Upper lobe of left lung (tissue), 6 donors: ENCODE measurements at regions not wholly inside any gene's neighbourhood (a gene's known extent, or its start where the extent isn't known, plus 50 kb on each side); places are given as distances from the start of the nearest gene placed in this dataset.

Experiments used
- ATAC-seq, 2 donors: fragments of 200-7000 bp; cut with Tn5 transposase; one replicate each; pipeline ENCODE4 v1.9.1; 2022; ENCODE audit warnings: mild to moderate bottlenecking in 2 of 2, moderate library complexity in 2 of 2; ENCODE audit not compliant: low FRiP score in 2 of 2
- DNase-seq, 2 donors: peaks; one replicate each; pipeline ENCODE4 v3.0.0-alpha.2; 2019 to 2020
- H3K27ac ChIP-seq, 4 donors: fragments of 200-600 bp; sonication (generic); one replicate each; pipeline ENCODE4 v1.5.1; 2016 to 2019
- H3K27me3 ChIP-seq, 4 donors: fragments of 200-600 bp; sonication (generic); one replicate each; pipeline ENCODE4 v1.5.1; 2017 to 2019
- H3K36me3 ChIP-seq, 4 donors: fragments of 200-600 bp; sonication (generic); one replicate each; pipeline ENCODE4 v1.5.1; 2016 to 2019
- H3K4me1 ChIP-seq, 4 donors: fragments of 200-600 bp; sonication (generic); one replicate each; pipeline ENCODE4 v1.5.1; 2018 to 2019
- H3K4me3 ChIP-seq, 4 donors: fragments of 200-600 bp; sonication (generic); one replicate each; pipeline ENCODE4 v1.5.1; 2017 to 2019; ENCODE audit warnings: mild to moderate bottlenecking in 2 of 4, moderate library complexity in 1 of 4
- H3K9me3 ChIP-seq, 4 donors: fragments of 200-600 bp; sonication (generic); one replicate each; pipeline ENCODE4 v1.5.1; 2018 to 2019
- CTCF ChIP-seq, 6 experiments: fragments of 450-650 bp in 4 of 6; fragments of 200-600 bp in 2 of 6; sonication (generic) in 2 of 6; IDR thresholded peaks; one replicate each; pipeline ENCODE4 v1.5.1; 2016 to 2019; ENCODE audit warnings: antibody characterized with exemption in 6 of 6
- EP300 ChIP-seq, 4 donors: sonication (generic); formaldehyde crosslinking; IDR thresholded peaks; one replicate each; pipeline ENCODE4 v1.5.1; 2017; ENCODE audit warnings: antibody characterized with exemption in 4 of 4, control low read depth in 2 of 4
- POLR2A ChIP-seq, 4 donors: fragments of 450-650 bp; IDR thresholded peaks; one replicate each; pipeline ENCODE4 v1.5.1; 2016 to 2017; ENCODE audit warnings: antibody characterized with exemption in 4 of 4, mild to moderate bottlenecking in 2 of 4
- POLR2AphosphoS5 ChIP-seq, 2 donors: sonication (generic); formaldehyde crosslinking; IDR thresholded peaks; one replicate each; pipeline ENCODE4 v1.5.1; 2017; ENCODE audit warnings: antibody characterized with exemption in 2 of 2
- WGBS, 2 donors: methylation state at CpG; one replicate each; pipeline ENCODE4 v1.1.5; 2017 to 2018; 5-methylcytosine and 5-hydroxymethylcytosine counted together
- donor health status: DM: no; HTN: no; CAD: no; lungs with moderate emphysema.
- donor health status: DM: no; HTN: yes; CAD: no; lungs with severe emphysema.

DNA sequence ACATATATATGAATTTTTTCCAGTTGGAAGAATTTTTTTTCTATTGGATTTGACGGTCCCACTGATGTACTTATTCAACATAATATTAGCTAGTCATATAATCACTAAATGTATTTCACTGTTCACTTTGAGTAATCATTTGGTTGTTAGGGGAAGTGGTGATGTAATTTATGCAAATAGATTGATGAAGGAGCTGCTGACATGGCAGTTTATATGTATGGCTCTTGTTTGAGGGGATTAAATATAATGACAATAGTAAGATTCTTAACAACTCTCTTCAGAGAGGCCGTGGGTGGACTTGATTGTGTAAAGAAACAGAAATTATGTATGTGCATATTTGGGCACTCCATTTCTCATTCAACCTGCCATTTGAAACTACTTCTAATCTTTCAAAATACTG lies 653.6 kb upstream of the ADGRL4 start:
- no peak for ATAC-seq

DNA sequence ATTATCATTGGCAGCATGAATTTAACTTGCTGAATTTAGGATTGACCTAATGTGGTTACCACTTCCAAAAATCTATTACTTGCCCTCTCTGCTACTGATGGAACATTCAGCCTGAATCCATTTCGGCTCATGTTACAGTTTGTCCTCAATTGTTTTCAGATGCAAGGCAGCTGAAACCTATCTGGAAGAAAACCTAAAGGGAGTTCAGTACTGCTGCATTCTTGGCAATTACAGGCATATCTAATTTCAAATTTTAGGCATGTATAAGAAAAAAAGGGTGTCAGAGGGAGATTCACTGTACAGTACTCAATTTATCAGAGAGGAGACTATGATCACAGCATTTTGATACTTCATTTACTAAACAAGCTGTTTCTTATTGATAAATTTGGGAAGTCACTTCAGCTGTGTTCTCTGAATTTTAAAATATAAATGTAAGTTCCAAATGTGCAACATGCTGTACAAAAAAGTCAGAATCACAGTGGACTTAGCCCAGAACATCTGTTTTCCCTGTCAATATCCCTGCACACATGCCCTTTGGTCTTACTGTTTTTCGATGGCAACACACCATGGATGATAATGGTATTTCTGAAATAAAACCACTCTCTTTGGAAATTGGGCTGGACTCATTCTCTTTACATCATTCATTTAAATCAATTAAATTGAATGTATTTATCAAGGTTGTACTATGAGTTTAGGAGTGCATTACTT lies 651.6 kb upstream of the ADGRL4 start:
- TF ChIP-seq EP300 (IDR thresholded peaks at IDR 0.05) (no peak), CTCF (IDR thresholded peaks at IDR 0.05) (no peak), POLR2A (IDR thresholded peaks at IDR 0.05) (no peak), POLR2AphosphoS5 (IDR thresholded peaks at IDR 0.05) (no peak)
- Histone ChIP-seq H3K36me3 (no peaks in the 10 kb centered on the region), H3K27me3 (no peaks in the 10 kb centered on the region), H3K4me3 (no peak overlapping the region), H3K9me3 (no peaks in the 10 kb centered on the region), H3K4me1 (no peaks in the 10 kb centered on the region), H3K27ac (no peak overlapping the region)
- 64 to 78% methylated on average over 2 of the region's 2 CpGs for WGBS, 2 donors
- ATAC-seq: no peak
- DNase-seq: no peak

More for the DNA sequence above, 653.6 kb upstream of the ADGRL4 start:
- H3K9me3 ChIP-seq: no peaks in the 10 kb centered on the region
- H3K27me3 ChIP-seq: no peaks in the 10 kb centered on the region
- H3K4me3 ChIP-seq: no peak overlapping the region
- WGBS, 2 donors: 68 to 70% methylated on average over 2 of the region's 2 CpGs
- no peaks in the 10 kb centered on the region for H3K36me3 ChIP-seq
- no peak overlapping the region for H3K27ac ChIP-seq
- H3K4me1 ChIP-seq: no peaks in the 10 kb centered on the region
- DNase-seq: no peak
- TF ChIP-seq CTCF (IDR thresholded peaks at IDR 0.05) (no peak), POLR2A (IDR thresholded peaks at IDR 0.05) (no peak)

- no peak overlapping the region for H3K27ac ChIP-seq
- no peak overlapping the region for H3K4me3 ChIP-seq
- ATAC-seq (no peak), DNase-seq (no peak)
- H3K9me3 ChIP-seq: no peaks in the 10 kb centered on the region
- H3K4me1 ChIP-seq: no peaks in the 10 kb centered on the region
- H3K27me3 ChIP-seq: no peaks in the 10 kb centered on the region
- H3K36me3 ChIP-seq: no peaks in the 10 kb centered on the region
- WGBS, 2 donors: 53 to 71% methylated on average over 2 of the region's 2 CpGs
- TF ChIP-seq EP300 (IDR thresholded peaks at IDR 0.05) (no peak), POLR2A (IDR thresholded peaks at IDR 0.05) (no peak), POLR2AphosphoS5 (IDR thresholded peaks at IDR 0.05) (no peak), CTCF (IDR thresholded peaks at IDR 0.05) (no peak)
These were observed 649.3 kb upstream of the ADGRL4 start for GRCh38 chr1:79655876-79656275.

- ATAC-seq (no peak), DNase-seq (no peak)
- TF ChIP-seq POLR2AphosphoS5 (IDR thresholded peaks at IDR 0.05): no peak
- TF ChIP-seq CTCF (IDR thresholded peaks at IDR 0.05): no peak
- TF ChIP-seq POLR2A (IDR thresholded peaks at IDR 0.05): no peak
- no peak for TF ChIP-seq EP300 (IDR thresholded peaks at IDR 0.05)
- Histone ChIP-seq H3K4me3 (no peak overlapping the region), H3K27ac (no peak overlapping the region), H3K27me3 (no peaks in the 10 kb centered on the region), H3K9me3 (no peaks in the 10 kb centered on the region), H3K36me3 (no peaks in the 10 kb centered on the region), H3K4me1 (no peaks in the 10 kb centered on the region)
- 41 to 43% methylated on average over 3 of the region's 3 CpGs for WGBS, 2 donors
These were observed 645.9 kb upstream of the ADGRL4 start for GRCh38 chr1:79652426-79652825.

DNA sequence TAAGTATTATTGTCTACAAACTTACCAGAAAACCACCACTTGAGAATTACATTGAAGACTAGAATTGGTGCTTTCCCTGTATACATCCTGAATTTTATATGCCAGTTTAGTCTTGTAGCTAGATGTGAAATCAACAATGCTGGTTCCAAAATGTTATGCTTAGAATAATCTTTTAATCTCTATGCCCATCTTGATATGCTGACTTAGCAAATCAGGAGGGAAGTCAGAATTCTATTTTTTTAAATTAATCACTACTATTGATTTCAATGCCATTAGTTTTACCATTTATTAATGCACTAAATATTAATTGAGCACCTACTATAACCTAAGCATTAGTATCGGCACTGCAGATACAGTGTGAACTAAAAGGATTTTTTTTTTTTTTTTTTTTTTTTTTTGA lies 641.6 kb upstream of the ADGRL4 start:
- Histone ChIP-seq H3K9me3 (no peaks in the 10 kb centered on the region), H3K36me3 (no peaks in the 10 kb centered on the region), H3K4me3 (no peak overlapping the region), H3K27me3 (no peaks in the 10 kb centered on the region), H3K27ac (no peak overlapping the region), H3K4me1 (no peaks in the 10 kb centered on the region)
- TF ChIP-seq POLR2A (IDR thresholded peaks at IDR 0.05) (no peak), EP300 (IDR thresholded peaks at IDR 0.05) (no peak), CTCF (IDR thresholded peaks at IDR 0.05) (no peak), POLR2AphosphoS5 (IDR thresholded peaks at IDR 0.05) (no peak)
- no peak for DNase-seq
- WGBS, 2 donors: 89 to 97% methylated on average over 1 of the region's 1 CpG
- ATAC-seq: no peak
